ENCODE measurements at regions not wholly inside any gene's neighbourhood (a gene's known extent, or its start where the extent isn't known, plus 50 kb on each side); places are given as distances from the start of the nearest gene placed in this dataset.
"Not testable (repeated sequence)": the region's sequence is repeated elsewhere in the genome, so short reads cannot be mapped to it uniquely, and the experiment has no call there.

DNA sequence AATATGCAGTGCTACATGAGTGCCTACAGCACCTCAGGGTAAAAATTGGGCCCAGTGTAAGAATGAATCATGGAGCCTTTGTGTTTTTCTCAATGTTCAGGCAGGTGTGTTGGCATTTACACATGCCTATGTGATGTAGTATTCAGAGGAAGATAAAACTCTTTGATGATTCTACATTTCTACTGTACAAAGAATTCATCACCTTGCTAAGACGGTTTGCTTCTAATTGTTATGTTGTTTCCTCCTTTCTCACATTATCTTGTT, 867.3 kb downstream of the TTLL7 start:
- no peak for DNase-seq (ENCODE audit: low read depth in 2 of 2)

DNA sequence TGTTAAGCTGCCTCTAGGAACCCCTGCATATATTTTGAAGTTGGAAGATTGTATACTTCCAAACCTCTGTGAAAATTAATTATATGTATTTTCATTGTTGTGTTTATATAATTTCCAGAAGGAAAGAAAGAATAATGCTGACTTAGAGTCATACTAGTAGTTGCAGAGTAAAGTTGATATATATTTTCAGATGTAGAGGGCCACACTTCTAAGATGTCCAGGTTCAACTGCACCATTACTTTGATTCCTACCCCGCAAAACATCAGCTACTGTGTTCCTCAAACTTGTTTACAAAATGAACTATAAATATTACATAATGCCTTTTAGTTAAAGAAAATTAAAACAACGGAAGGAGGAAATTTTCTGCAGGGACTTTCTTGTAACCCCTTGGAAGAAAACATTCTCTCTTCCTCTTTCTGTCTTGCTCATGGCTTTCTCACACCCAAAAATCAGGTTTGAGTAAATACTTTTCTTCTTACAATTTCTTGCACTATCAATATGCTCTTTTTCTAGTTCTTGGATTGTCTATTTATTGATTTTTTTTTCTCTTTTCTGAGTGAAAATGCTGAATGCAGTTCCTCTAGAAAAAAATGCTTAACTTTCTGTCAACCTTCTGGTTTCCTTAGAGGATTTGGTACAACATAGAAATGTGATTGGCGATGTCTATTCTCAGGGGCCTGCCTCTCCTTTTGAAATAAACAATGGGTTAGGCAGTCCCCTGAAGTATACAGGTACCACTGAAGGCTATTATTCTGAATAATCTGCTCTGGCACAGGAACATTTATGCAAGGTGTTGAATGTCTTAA, 867.8 kb downstream of the TTLL7 start:
- DNase-seq (ENCODE audit: low read depth in 2 of 2) = no peak

DNA sequence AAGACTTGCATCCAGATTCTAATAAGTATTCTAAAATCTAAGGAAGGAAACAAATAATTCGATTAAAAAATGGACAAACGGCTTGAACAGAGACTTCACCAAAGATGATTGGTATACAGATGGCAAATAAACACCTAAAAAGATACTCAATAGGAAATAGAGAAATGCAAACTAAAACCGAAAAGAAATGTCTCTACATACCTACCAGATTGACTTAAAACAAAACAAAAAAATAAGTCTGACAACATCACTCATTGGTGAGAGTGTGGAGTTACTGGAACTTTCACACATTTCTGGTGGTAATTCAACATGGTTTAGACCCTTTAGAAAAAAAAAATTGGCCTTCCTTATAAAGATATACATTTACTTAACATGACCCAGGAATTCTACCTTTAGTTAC, 869.8 kb downstream of the TTLL7 start:
- no peak for DNase-seq (ENCODE audit: low read depth in 2 of 2)

DNA sequence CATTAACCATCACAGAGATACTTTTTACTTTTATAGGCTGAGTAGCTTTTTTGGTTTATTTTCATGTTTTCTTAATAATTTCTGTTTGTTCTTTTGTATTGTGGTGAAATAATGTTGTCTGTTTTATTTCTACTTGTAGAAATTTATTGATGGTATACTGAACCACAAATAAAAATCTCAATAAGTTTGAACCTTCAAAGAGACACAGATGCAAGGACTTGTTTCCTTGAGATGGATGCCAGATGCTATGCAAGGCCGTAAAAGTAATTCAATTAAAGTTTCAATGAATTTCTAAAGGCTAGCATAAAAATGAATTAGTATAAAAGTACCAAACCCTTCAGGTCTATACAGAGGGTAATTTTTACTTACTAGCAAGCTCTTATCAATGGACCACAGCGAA, 873.5 kb downstream of the TTLL7 start:
- no peak for DNase-seq (ENCODE audit: low read depth in 2 of 2)

DNA sequence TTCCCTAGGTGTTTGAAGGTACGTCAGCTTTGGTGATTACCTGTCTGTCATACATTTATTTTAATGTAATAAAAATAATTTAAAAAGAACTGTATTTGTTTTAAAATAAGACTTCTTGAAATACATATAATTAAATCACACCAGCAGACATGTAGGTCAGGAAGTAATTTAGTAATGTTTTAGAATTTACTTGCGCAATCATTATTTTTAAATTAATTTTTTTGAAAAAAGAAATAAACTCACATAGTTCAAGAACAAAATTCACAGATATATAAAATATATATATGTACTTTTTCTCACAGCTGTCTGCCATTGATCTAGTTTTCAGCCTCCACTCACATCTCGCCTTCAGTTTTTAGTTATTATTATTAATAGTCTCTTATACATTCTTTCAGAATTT, 875.9 kb downstream of the TTLL7 start:
- no peak for DNase-seq (ENCODE audit: low read depth in 2 of 2)

DNA sequence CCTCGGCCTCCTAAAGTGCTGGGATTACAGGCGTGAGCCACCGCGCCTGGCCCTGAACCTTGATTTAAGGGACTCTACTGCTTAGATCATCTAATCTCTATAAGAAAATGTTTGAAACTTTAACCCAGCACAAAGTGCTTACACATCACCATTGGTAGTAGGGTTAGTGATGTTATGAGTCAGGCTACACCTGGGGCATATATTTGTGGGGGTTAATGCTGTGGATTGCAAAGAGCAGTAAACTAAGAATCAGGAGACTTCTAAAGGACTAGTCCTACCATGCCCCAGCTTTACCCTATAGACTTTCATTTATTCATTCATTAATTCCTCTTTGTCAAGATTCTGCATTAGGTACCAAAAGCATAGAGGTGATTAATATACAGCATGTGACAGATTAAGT, 880.5 kb downstream of the TTLL7 start:
- DNase-seq (ENCODE audit: low read depth in 2 of 2) = no peak

DNA sequence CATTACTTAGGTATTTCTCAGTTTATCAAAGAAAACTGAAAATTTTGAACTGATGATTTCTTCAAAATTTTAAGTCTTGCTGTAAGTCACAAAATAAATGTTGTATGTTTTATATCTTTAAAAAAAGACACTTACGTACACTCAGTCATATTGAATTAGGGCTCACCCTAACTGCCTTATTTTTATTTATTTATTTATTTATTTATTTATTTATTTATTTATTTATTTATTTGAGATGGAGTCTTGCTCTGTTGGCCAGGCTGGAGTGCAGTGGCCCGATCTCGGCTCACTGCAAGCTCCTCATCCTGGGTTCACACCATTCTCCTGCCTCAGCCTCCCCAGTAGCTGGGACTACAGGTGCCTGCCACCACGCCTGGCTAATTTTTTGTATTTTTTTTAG, 881.9 kb downstream of the TTLL7 start:
- not testable (repeated sequence) for DNase-seq (ENCODE audit: low read depth in 2 of 2)

DNA sequence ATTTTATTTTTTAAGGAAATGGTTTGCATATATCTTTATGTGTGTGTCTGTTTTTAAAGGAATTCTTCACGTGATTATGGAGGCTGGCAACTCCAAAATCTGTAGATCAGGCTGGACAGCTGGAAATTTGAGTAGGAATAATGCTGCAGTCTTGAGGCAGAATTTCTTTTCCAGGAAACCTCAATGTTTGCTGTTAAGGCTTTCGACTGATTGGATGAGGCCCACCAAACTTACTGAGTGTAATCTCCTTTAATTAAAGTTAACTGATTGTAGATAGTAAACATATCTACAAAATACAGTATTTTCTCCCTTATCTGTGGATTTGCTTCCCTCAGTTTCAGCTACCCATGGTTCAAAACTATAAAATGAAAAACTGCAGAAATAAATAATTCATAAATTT, 883.1 kb downstream of the TTLL7 start:
- no peak for DNase-seq (ENCODE audit: low read depth in 2 of 2)

DNA sequence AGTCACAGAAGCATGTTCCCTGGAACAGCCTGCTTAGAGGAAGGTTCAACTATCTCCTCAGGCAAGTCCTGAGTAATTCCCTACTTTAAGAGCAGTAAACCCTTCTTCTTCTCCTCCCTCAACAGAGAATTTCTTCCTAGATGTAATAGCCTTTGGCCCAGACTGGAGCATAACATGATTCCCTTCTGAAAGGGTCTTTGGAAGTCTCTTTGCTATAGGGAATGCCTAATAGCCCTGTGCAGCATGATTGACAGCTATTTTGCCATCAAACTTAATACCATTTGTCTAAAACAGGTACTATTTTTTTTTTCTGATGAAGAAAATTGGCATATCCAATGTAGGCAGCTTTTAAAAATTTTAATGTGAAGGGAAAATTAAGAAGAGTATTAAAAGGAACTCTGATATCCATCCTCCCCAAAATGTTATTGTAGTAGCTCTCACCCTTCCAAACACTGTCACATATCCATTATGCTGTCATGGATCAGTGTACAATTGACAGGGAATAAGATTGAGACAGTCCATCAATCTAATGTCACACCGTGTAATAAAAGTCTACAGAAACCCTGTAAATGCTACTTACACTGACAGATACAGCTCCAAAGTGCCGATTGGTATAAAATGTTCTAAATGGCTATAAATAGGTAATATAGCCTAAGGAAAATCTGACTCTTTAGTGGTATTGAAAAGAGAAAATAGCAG, 884.6 kb downstream of the TTLL7 start:
- no peak for DNase-seq (ENCODE audit: low read depth in 2 of 2)

DNA sequence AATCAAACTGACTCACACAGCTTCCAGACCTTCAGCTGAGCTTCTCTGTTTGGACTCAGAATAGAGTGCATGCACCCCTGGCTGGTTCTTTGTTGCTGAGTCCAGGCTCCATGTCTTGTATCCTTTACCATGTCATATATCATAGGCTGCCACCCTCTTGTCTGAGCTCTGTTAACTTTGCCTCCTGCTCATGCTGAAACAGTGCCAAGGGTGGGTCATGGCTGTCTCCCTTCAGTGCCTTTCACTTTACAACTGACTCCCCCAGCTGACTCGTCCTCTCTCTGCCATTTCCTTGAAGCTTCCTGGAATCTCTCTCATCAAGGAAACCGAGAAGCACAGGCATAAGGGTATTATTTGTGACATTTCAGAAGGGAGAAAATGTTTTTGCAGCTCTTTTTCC, 885.3 kb downstream of the TTLL7 start:
- DNase-seq (ENCODE audit: low read depth in 2 of 2) = no peak

DNA sequence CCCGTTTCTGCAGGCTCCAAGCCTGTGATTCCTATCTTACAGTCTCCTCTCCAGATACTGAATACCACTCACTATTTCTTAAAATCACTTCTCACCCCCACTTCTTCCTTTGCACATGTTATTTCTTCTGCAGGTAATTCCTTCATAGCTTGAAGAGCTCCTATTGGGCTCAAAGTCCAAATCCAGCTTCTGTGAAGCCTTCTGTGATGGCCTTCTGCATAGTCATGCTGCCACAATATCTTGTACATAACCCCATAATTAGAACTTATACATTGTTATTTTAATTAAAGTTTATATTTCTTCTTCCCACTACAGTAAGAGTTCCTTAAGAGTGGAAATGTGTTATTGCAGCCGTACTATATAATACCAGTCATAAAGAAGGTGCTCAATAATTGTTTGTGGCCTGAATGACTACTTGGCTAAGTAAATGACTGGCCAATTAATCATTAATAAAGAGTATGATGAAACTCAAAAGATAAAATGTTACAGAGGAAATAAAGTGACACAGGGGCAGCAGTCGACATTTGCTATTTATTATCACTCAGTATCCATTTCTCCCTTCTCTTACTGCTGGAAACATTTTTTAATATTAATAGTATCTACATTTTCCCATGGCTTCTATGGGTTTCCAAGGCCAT, 886.6 kb downstream of the TTLL7 start:
- DNase-seq (ENCODE audit: low read depth in 2 of 2) = no peak

DNA sequence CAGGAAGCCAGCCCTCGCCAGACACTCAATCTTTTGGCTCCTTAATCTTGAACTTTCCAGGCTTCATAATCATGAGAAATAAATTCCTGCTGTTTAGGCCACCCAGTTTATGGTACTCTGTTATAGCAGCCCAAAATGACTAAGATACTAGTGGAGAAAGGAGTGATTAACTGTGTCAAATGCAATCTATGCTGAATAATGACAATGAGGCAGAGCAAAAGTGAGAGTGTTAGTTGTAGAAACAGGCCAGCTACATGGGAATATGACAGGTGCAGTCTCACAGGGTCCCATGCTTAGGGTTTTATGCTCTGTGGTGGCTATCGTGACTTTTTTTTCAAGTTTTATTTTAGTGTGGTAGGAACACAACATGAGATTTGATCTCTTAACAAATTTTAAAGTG, 888.8 kb downstream of the TTLL7 start:
- no peak for DNase-seq (ENCODE audit: low read depth in 2 of 2)

DNA sequence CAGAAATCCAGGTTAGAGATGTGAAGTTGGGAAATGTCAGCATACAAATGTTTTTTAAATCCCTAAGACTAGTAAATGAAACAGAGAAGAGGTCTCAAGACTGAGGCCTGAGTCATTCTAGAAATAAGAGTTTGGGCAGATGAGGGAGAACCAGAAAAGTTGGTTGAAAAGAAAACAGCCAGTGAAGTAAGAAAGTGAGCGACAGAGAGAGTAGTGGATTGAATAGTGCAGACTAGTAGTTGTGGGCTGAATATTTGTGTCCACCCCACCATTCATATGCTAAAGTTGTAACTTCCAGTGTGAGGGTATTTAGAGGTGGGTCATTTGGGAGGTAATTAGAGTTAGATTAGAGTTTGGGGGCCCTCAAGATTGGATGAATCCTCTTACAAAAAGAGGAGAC, 889.2 kb downstream of the TTLL7 start:
- no peak for DNase-seq (ENCODE audit: low read depth in 2 of 2)

DNA sequence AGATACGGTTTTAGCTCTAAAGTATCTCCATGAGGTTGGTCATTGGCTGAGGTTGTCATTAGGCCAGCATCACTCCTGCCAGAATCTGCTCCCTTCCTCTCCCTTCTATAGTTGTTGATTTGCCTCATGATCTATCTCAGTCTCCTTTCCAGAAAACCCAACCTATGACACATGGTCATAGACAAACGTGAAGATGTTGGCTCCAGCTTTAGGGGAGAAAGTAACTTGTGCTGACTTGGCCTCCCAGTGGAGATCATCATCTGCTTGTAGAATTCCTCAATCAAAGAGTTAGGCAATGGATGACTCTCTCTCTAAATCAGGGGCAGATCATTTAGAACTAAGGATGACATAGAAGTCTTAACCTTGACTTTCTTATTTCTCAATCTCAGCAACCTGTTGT, 894.4 kb downstream of the TTLL7 start:
- DNase-seq (ENCODE audit: low read depth in 2 of 2) = no peak

DNA sequence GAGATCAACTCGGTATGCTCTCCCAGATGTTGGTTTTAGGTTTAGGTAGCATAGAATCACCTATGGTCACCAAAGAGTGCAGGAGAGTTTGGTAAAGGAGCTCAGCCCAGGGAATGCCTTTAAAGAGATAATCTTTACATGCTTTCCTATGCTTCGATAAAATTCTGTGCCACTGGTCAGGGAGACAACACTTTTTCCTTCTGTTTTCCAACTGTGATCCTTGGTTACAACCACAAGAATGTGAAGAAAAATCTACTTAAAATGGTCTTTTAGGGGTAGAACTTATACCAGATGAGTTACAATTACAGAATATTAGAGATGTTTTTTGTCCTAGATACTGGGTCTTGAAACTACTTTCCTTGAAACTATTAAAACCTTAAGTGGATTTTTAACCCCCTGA, 895.6 kb downstream of the TTLL7 start:
- DNase-seq (ENCODE audit: low read depth in 2 of 2) = no peak

DNA sequence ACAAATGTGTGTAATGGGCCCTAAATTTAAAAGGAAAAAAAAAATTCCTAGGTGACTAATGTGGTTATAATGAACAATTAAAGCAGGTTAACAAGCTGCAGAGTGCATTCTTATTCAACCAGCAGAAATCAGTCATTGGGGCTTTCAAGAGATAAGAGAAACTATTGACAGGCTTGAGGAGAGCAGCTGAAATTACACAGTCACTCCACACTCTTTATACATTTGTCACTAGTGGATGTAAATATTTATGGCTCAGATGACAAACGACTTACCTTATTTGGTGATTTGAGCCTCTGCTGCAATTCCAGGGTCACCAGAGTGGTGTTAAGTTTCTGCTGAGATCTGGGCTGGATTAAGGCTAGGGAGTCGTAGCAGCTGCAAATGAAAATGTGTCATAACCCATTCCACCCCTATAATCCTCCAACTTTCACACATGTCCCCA, 896.3 kb downstream of the TTLL7 start:
- no peak for DNase-seq (ENCODE audit: low read depth in 2 of 2)

DNA sequence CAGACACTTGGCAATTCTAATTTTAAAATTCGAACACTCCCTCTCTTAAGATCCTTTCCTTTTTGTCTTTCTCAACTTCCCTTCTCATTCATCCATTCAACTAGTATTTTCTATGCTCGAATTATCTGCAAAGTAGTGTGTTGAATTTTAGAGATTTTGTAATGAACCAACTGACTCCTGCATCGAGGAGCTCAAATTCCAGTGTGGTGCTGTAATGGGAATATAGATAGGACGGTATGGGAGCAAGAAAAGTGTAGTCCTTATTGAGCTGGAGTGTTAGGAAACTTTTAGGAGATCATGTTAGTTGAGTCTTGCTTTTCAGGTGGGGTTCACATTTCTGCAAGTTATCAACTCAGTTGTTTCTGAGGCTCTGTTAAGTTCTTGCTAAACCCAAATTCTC, 897.5 kb downstream of the TTLL7 start:
- no peak for DNase-seq (ENCODE audit: low read depth in 2 of 2)

DNA sequence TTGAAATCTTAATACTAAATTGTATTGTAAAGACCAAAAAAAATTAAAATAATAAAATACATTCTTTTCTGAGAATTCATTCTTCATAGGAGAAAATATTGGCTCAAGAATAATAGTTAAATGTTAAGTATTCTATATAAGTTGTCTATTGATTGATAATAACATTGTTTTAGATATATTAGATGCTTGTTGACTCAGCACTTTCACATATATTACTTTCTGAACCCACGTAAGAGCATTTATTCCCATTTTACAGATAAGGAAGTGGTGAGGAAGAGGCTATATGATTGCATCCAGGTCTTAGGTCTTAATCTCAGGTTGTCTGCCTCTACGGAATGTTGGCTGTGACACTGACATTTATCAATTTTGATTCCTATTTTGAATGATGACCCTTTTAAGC, 898.8 kb downstream of the TTLL7 start:
- DNase-seq (ENCODE audit: low read depth in 2 of 2) = no peak

DNA sequence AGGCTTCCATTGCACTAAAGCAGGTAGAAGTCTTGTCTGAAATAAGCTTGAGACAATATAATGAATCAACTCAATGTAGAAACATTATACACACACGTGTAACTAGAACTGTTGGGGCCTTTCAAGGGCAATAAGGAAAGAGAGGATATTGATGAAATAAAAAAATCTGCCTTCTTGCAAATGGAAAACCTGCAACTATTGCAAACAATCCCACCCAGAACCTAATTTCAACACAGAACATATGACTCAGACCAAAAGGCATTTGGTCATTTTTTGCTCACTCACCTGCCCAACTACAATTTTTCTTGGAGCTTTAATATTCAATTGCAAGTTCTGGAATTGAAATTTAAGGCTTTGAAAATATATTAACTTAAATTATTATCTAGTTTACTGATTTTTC, 900.1 kb downstream of the TTLL7 start:
- DNase-seq (ENCODE audit: low read depth in 2 of 2) = no peak

DNA sequence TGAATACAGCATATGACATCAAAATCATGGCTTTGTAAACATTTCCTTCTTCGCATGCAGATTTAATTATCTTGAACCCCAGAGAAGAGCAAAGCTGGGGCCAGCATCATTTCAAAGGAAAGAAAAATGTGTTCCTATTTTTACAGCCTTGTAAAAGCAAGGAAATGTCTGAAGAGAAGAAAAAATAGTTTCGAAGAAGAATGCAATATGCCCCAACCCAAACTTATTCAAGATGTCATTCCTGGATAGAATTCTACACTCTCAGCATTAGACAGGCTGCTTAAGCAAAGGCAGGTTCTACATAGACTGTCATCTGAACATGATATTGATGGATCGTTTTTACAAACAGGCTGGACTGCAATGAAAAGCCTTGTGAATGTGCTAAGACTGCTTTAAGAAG, 900.8 kb downstream of the TTLL7 start:
- DNase-seq (ENCODE audit: low read depth in 2 of 2) = no peak

DNA sequence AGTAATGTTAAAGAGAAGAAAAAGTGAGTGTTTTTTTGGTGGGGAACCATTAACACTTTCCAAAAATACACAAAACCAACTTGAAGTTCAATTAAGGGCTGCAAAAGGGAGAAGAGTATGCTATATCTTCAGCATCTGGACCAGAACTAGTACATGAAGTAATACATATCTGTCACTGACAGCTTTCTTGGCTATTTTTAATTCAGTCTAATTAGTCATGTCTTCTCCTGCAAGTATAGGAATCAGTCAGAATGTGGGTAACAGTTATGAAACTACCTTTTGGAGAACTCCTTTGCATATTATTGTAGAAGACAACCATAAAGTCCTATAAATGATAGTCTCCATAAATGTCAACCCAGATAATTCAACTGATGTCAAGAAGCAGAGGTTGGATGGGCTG, 901.2 kb downstream of the TTLL7 start:
- DNase-seq (ENCODE audit: low read depth in 2 of 2) = no peak

DNA sequence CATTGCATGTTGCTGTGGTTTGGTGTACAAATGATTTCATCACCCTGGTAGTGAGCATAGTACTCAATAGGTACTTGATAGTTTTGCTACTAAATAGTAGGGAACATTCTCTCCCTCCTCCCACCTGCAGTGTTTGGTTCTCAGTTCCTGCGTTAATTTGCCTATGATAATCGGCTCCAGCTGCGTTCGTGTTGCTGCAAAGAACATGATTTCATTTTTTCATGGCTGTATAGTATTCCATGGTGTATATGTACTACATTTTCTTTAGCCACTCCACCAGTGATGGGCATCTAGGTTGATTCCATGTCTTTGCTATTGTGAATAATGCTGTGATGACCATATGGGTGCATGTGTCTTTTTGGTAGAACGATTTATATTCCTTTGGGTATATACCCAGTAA, 903.4 kb downstream of the TTLL7 start:
- no peak for DNase-seq (ENCODE audit: low read depth in 2 of 2)

DNA sequence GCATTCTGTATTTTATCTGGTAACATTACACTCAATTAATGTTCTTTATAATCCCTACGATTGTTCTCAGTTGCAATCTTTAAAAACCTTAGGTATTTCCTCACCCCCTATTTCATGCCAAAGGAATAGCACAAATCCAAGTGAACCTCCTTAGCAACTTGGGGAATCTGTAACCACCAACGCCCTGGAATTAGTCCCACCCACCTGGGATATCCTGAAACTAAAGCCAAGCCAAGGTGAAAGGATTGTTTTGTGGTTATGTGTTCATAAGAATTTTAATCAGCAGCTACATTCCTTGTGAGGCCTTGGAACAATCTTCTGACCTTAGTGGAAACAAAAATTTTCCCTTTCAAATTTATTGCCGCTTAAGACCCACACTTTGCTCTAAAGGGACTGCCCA, 908.7 kb downstream of the TTLL7 start:
- no peak for DNase-seq (ENCODE audit: low read depth in 2 of 2)

Measured in stimulated activated CD8-positive, alpha-beta memory T cell treated with anti-CD3 and anti-CD28 coated beads, Interleukin-15, amount 100 ng/mL, for 4 hours (primary cell).